K562 (cell line): ENCODE measurements at regions not wholly inside any gene's neighbourhood (a gene's known extent, or its start where the extent isn't known, plus 50 kb on each side); places are given as distances from the start of the nearest gene placed in this dataset.

Experiments used
- ATAC-seq: fragments of 200-7000 bp; cut with Tn5 transposase; 3 replicates; pipeline ENCODE4 v1.9.1; 2020; ENCODE audit warnings: moderate library complexity
- BruUV-seq: library from RNA; stranded (reverse); fragments of 400-500 nt; replicated peaks from 2 replicates; lab custom pipeline; 2021; lab: Mats Ljungman, UMichigan
- CTCF ChIA-PET: fragments of 300-600 bp; formaldehyde crosslinking; extraction: SDS; loops from one replicate; lab custom pipeline; 2021; ENCODE audit warnings: low intra/inter-chr PET ratio; lab: Yijun Ruan, JAX
- POLR2A ChIA-PET: fragments of 300-600, 350-650 bp; sonication (Branson Sonifier 250); formaldehyde crosslinking; extraction: SDS; loops from one replicate; lab custom pipeline; 2021; ENCODE audit warnings: antibody characterized with exemption, inconsistent platforms; lab: Yijun Ruan, JAX
- DNase-seq, 4 experiments: peaks; one replicate each; pipeline versions ENCODE4 v3.0.0 to v3.0.0-alpha.2; 2011 to 2018; ENCODE audit warnings: low spot score in 3 of 4, mixed read lengths in 3 of 4; ENCODE audit errors: extremely low read depth in 1 of 4
- FAIRE-seq: peaks from 2 replicates; lab custom pipeline; 2011; peaks lifted over from hg19 to GRCh38; lab: Jason Lieb, UNC
- H2AFZ ChIP-seq: 2 replicates; pipeline ENCODE4 v1.6.0; 2011; ENCODE audit warnings: low read depth, low read length, control low read depth, inconsistent platforms
- H3K27ac ChIP-seq: fragments of 200-600 bp; 3 replicates; pipeline ENCODE4 v1.8.0; 2011; ENCODE audit warnings: low read depth, mild to moderate bottlenecking, control low read depth, inconsistent platforms, low read length, moderate library complexity, mixed read lengths; ENCODE audit errors: extremely low read depth
- H3K27me3 ChIP-seq, 2 experiments: fragments of 300-600 bp in 1 of 2; 2 replicates in 1 of 2; 3 replicates in 1 of 2; pipeline versions ENCODE4 v1.6.0 to v1.8.0; 2011; ENCODE audit warnings: inconsistent platforms in 2 of 2, low read length in 2 of 2, mild to moderate bottlenecking in 1 of 2, mixed read lengths in 1 of 2, moderate library complexity in 1 of 2; ENCODE audit not compliant: control insufficient read depth in 2 of 2, insufficient read depth in 2 of 2
- H3K36me3 ChIP-seq: fragments of 300-600 bp; 3 replicates; pipeline ENCODE4 v1.8.0; 2011; ENCODE audit warnings: mild to moderate bottlenecking, low read length, inconsistent platforms; ENCODE audit not compliant: control insufficient read depth, insufficient read depth
- H3K4me1 ChIP-seq, 2 experiments: fragments of 200-600 bp in 1 of 2; replicated peaks in 1 of 2; 2 replicates in 1 of 2; 3 replicates in 1 of 2; pipeline versions ENCODE4 v1.5.1 to v1.8.0; 2011; ENCODE audit warnings: inconsistent platforms in 2 of 2, low read length in 2 of 2, mild to moderate bottlenecking in 1 of 2, mixed read lengths in 1 of 2, moderate library complexity in 1 of 2; ENCODE audit not compliant: control insufficient read depth in 2 of 2, insufficient read depth in 2 of 2
- H3K4me2 ChIP-seq: 2 replicates; pipeline ENCODE4 v1.6.1; 2011; ENCODE audit warnings: low read length, control low read depth, inconsistent platforms, mixed read lengths; ENCODE audit not compliant: insufficient read depth
- H3K4me3 ChIP-seq: fragments of 200-600 bp; sonication (generic), shearing (Covaris generic); 2 replicates; pipeline ENCODE4 v1.5.1; 2016; ENCODE audit warnings: control low read depth, inconsistent platforms
- H3K79me2 ChIP-seq: fragments of 200-600 bp; 3 replicates; pipeline ENCODE4 v1.8.0; 2011; ENCODE audit warnings: low read length, inconsistent platforms; ENCODE audit not compliant: control insufficient read depth, insufficient read depth
- H3K9ac ChIP-seq, 2 experiments: 2 replicates each; pipeline versions ENCODE4 v1.6.0 to v1.6.1; 2011; ENCODE audit warnings: low read depth in 2 of 2, low read length in 2 of 2, control low read depth in 1 of 2, inconsistent platforms in 1 of 2, mild to moderate bottlenecking in 1 of 2, mixed read lengths in 1 of 2; ENCODE audit not compliant: insufficient read depth in 1 of 2
- H3K9me1 ChIP-seq: one replicate; pipeline ENCODE4 v1.6.0; 2011; ENCODE audit warnings: inconsistent platforms, mild to moderate bottlenecking, low read length, moderate library complexity; ENCODE audit not compliant: control insufficient read depth, insufficient read depth
- H3K9me3 ChIP-seq: replicated peaks from 2 replicates; pipeline ENCODE4 v1.5.1; 2011; ENCODE audit warnings: low read depth, low read length, inconsistent platforms; ENCODE audit not compliant: control insufficient read depth, insufficient read depth
- H4K20me1 ChIP-seq: replicated peaks from 2 replicates; pipeline ENCODE4 v1.6.1; 2011; ENCODE audit warnings: low read length, inconsistent platforms, mixed read lengths; ENCODE audit not compliant: control insufficient read depth, insufficient read depth
- CBFA2T2 ChIP-seq: fragments of 450-650 bp; conservative IDR thresholded peaks from 2 replicates; pipeline ENCODE4 v1.6.1; 2017; ENCODE audit warnings: mild to moderate bottlenecking
- GTF3C2 ChIP-seq: IDR thresholded peaks from 3 replicates; pipeline ENCODE4 v1.6.1; 2011; ENCODE audit warnings: borderline replicate concordance, mild to moderate bottlenecking, moderate library complexity; ENCODE audit not compliant: insufficient read length; ENCODE audit errors: extremely low read depth
- HDAC6 ChIP-seq: IDR thresholded peaks from 2 replicates; pipeline ENCODE4 v1.6.1; 2012; ENCODE audit warnings: low read depth, mild to moderate bottlenecking, control low read depth, inconsistent platforms, low read length, moderate library complexity
- HEY1 ChIP-seq: fragments of 250-450 bp; sonication (Bioruptor Pico); IDR thresholded peaks from 2 replicates; pipeline ENCODE4 v1.5.0; 2020; ENCODE audit warnings: mild to moderate bottlenecking, moderate library complexity, borderline replicate concordance
- MBD1 ChIP-seq: fragments of 250-450 bp; sonication (Bioruptor Pico); IDR thresholded peaks from 2 replicates; pipeline ENCODE4 v1.8.0; 2022; ENCODE audit warnings: inconsistent platforms
- PML ChIP-seq: IDR thresholded peaks from 2 replicates; pipeline ENCODE4 v1.6.1; 2012; ENCODE audit warnings: low read length, inconsistent platforms
- PURB ChIP-seq: sonication (generic); formaldehyde crosslinking; IDR thresholded peaks from 2 replicates; pipeline ENCODE4 v1.9.0; 2021; ENCODE audit warnings: low read depth, mild to moderate bottlenecking, missing genetic modification reagents
- TAF1 ChIP-seq: IDR thresholded peaks from 2 replicates; pipeline ENCODE4 v1.6.1; 2011; ENCODE audit warnings: mild to moderate bottlenecking, low read length, moderate library complexity; ENCODE audit not compliant: insufficient read depth, control insufficient read depth, severe bottlenecking; ENCODE audit errors: extremely low read depth
- TBP ChIP-seq: optimal IDR thresholded peaks from 2 replicates; pipeline ENCODE3; 2011; ENCODE audit warnings: low read depth, low read length, improper control_type of control experiment
- YY1 ChIP-seq, 3 experiments: IDR thresholded peaks; 2 replicates each; pipeline ENCODE4 v1.6.1; 2011; ENCODE audit warnings: low read length in 2 of 3, mild to moderate bottlenecking in 2 of 3, moderate library complexity in 2 of 3, borderline replicate concordance in 1 of 3, control low read depth in 1 of 3, low read depth in 1 of 3; ENCODE audit not compliant: insufficient read depth in 3 of 3, insufficient replicate concordance in 2 of 3, control insufficient read depth in 1 of 3, insufficient read length in 1 of 3; ENCODE audit errors: extremely low read depth in 1 of 3
- ZNF224 ChIP-seq: sonication (generic); formaldehyde crosslinking; IDR thresholded peaks from 2 replicates; pipeline ENCODE4 v1.8.0; 2022; ENCODE audit warnings: mild to moderate bottlenecking, missing genetic modification reagents
- ZNF518B ChIP-seq: fragments of 250-450 bp; sonication (Bioruptor Pico); IDR thresholded peaks from 2 replicates; pipeline ENCODE4 v1.5.0; 2021; ENCODE audit warnings: mild to moderate bottlenecking, moderate library complexity
- WGBS: fragments of 100-300 bp; shearing (Covaris generic); methylation state at CpG from one replicate; pipeline ENCODE4 v1.1.6; 2016; ENCODE audit warnings: low coverage, mixed read lengths; ENCODE audit not compliant: insufficient coverage; ENCODE audit errors: missing lambda C conversion rate; 5-methylcytosine and 5-hydroxymethylcytosine counted together
- in situ Hi-C: fragments of 300-500 bp; cut with MboI; formaldehyde crosslinking; loops from 4 replicates; pipeline ENCODE4 v1.15.0; 2018; ENCODE audit warnings: inconsistent platforms, mixed read lengths
- intact Hi-C: fragments of 100-400 bp; cut with micrococcal nuclease; formaldehyde crosslinking; loops from 2 replicates; pipeline ENCODE4 v1.14.2; 2022

- in situ Hi-C loops, result no loop called here
- ATAC-seq, result no peak
- no TSS peak for BruUV-seq
- TF ChIP-seq CBFA2T2 (no peak), PML (no peak), HDAC6 (no peak), TAF1 (no peak), PURB (CRISPR knock-in tag) (no peak), ZNF224 (CRISPR knock-in tag) (no peak), HEY1 (CRISPR knock-in tag) (no peak), TBP (no peak), MBD1 (no peak), YY1 (IDR thresholded peaks at IDR 0.05; ENCODE audit: borderline replicate concordance in 1 of 3, control insufficient read depth in 1 of 3, extremely low read depth in 1 of 3, insufficient read depth in 3 of 3, insufficient read length in 1 of 3, insufficient replicate concordance in 2 of 3, low read depth in 1 of 3, low read length in 2 of 3) (no peak), GTF3C2 (no peak), ZNF518B (CRISPR knock-in tag) (no peak)
- TF ChIP-seq, all 486 proteins: peak for 0
- Histone ChIP-seq H3K36me3 (no peaks in the 10 kb centered on the region), H3K27ac (no peak overlapping the region), H3K9me3 (no peaks in the 10 kb centered on the region), H4K20me1 (no peaks in the 10 kb centered on the region), H3K9ac (no peak overlapping the region), H3K27me3 (peaks cover 5 to 28% of the 10 kb centered on the region in 2 experiments; a peak in 3 of 5 replicates), H3K79me2 (no peaks in the 10 kb centered on the region), H2AFZ (no peak overlapping the region), H3K9me1 (no peaks in the 10 kb centered on the region), H3K4me3 (no peak overlapping the region), H3K4me1 (no peaks in the 10 kb centered on the region), H3K4me2 (no peak overlapping the region)
- 0% methylated on average over 1 of the region's 1 CpG for WGBS
- ChIA-PET POLR2A (no interaction called here), CTCF (no interaction called here)
- DNase-seq (no peak), FAIRE-seq (no peak)
- intact Hi-C loops, result no loop called here
These were observed 70.1 kb downstream of the C1QL2 start for GRCh38 chr2:119088416-119088815.
